A549 (cell line): ENCODE measurements at regions not wholly inside any gene's neighbourhood (a gene's known extent, or its start where the extent isn't known, plus 50 kb on each side); places are given as distances from the start of the nearest gene placed in this dataset.
A peak's percentile ranks its signal among the peaks of the same experiment; 100 is the strongest.

ENCODE experiments used
- ATAC-seq, 2 experiments: fragments of 200-7000 bp in 1 of 2; fragments of >200 bp in 1 of 2; cut with Nextera tagmentation in 1 of 2; cut with Tn5 transposase in 1 of 2; 3 replicates each; pipeline versions ENCODE4 v1.8.0 to v1.9.1; 2018 to 2020; ENCODE audit warnings: mild to moderate bottlenecking in 1 of 2, moderate library complexity in 1 of 2
- CTCF ChIA-PET: fragments of 300-600 bp; sonication (Branson Sonifier 250); formaldehyde crosslinking; extraction: SDS; loops from one replicate; lab custom pipeline; 2021; ENCODE audit warnings: antibody characterized with exemption, inconsistent platforms; lab: Yijun Ruan, JAX
- POLR2A ChIA-PET: fragments of 350-600 bp; formaldehyde crosslinking; extraction: SDS; loops from one replicate; lab custom pipeline; 2021; ENCODE audit warnings: antibody characterized with exemption, inconsistent platforms; lab: Yijun Ruan, JAX
- DNase-seq, 2 experiments: peaks; one replicate each; pipeline versions ENCODE4 v3.0.0 to v3.0.0-alpha.2; 2011 to 2016; ENCODE audit warnings: low read depth in 1 of 2, low spot score in 1 of 2
- FAIRE-seq: peaks from 2 replicates; lab custom pipeline; 2011; peaks lifted over from hg19 to GRCh38; lab: Jason Lieb, UNC
- H3K27ac ChIP-seq, 2 experiments: fragments of >200 bp; sonication (Bioruptor Twin); formaldehyde crosslinking; 3 replicates each; pipeline ENCODE4 v1.5.1; 2016 to 2017
- H3K4me1 ChIP-seq: fragments of >200 bp; sonication (Bioruptor Twin); formaldehyde crosslinking; 3 replicates; pipeline ENCODE4 v1.6.1; 2016
- H3K4me2 ChIP-seq: fragments of >200 bp; sonication (Bioruptor Twin); formaldehyde crosslinking; 3 replicates; pipeline ENCODE4 v1.6.1; 2016
- H3K4me3 ChIP-seq: fragments of >200 bp; sonication (Bioruptor Twin); formaldehyde crosslinking; 3 replicates; pipeline ENCODE4 v1.5.1; 2016
- H3K9me3 ChIP-seq: fragments of >200 bp; sonication (Bioruptor Twin); formaldehyde crosslinking; 3 replicates; pipeline ENCODE4 v1.6.1; 2016
- CBX2 ChIP-seq: fragments of 200-600 bp; sonication (generic); IDR thresholded peaks from 2 replicates; pipeline ENCODE4 v1.6.1; 2016; ENCODE audit warnings: low read depth, mild to moderate bottlenecking, borderline replicate concordance
- FOXS1 ChIP-seq: fragments of 250-450 bp; sonication (Bioruptor Pico); IDR thresholded peaks from 2 replicates; pipeline ENCODE4 v1.5.0; 2020; ENCODE audit warnings: mild to moderate bottlenecking, moderate library complexity
- HEYL ChIP-seq: fragments of 250-450 bp; sonication (Bioruptor Pico); IDR thresholded peaks from 2 replicates; pipeline ENCODE4 v1.8.0; 2021; ENCODE audit warnings: mild to moderate bottlenecking, moderate library complexity
- HOXB13 ChIP-seq: fragments of 250-450 bp; sonication (Bioruptor Pico); IDR thresholded peaks from 2 replicates; pipeline ENCODE4 v1.5.0; 2020; ENCODE audit warnings: low read depth, mild to moderate bottlenecking, moderate library complexity
- JUN ChIP-seq, 2 experiments: fragments of >200 bp; sonication (Bioruptor Twin); formaldehyde crosslinking; IDR thresholded peaks; 2 replicates in 1 of 2; 3 replicates in 1 of 2; pipeline ENCODE4 v1.6.1; 2016 to 2017
- POLR2A ChIP-seq: IDR thresholded peaks from 2 replicates; pipeline ENCODE4 v1.6.1; 2012; ENCODE audit warnings: mild to moderate bottlenecking, low read length
- RCOR1 ChIP-seq: fragments of 150-350 bp; IDR thresholded peaks from 2 replicates; pipeline ENCODE4 v1.6.1; 2014; ENCODE audit warnings: antibody characterized with exemption, low read length, low read depth
- SREBF2 ChIP-seq: fragments of 450-650 bp; IDR thresholded peaks from 2 replicates; pipeline ENCODE4 v1.6.1; 2014; ENCODE audit warnings: mild to moderate bottlenecking, moderate library complexity
- TP53 ChIP-seq: fragments of 250-450 bp; sonication (Bioruptor Pico); IDR thresholded peaks from 2 replicates; pipeline ENCODE4 v1.5.0; 2021; ENCODE audit warnings: mild to moderate bottlenecking, moderate library complexity
- ZC3H11A ChIP-seq: fragments of 450-650 bp; IDR thresholded peaks from 2 replicates; pipeline ENCODE4 v1.6.1; 2014; ENCODE audit warnings: antibody characterized with exemption, mild to moderate bottlenecking
- ZSCAN20 ChIP-seq: fragments of 250-450 bp; sonication (Bioruptor Pico); IDR thresholded peaks from 2 replicates; pipeline ENCODE4 v1.8.0; 2022; ENCODE audit warnings: mild to moderate bottlenecking, moderate library complexity
- WGBS: methylation state at CpG from one replicate; pipeline ENCODE4 v1.1.6; 2017; ENCODE audit errors: missing lambda C conversion rate; 5-methylcytosine and 5-hydroxymethylcytosine counted together
- TF ChIP-seq, protein P1 (sequence below): fragments of 200-600 bp; sonication (generic); IDR thresholded peaks from 2 replicates; pipeline ENCODE4 v1.6.1; 2016; ENCODE audit warnings: antibody characterized with exemption, mild to moderate bottlenecking, moderate library complexity
- TF ChIP-seq, protein P2 (sequence below): fragments of 150-350 bp; IDR thresholded peaks from 2 replicates; pipeline ENCODE4 v1.6.1; 2014; ENCODE audit warnings: low read depth, mild to moderate bottlenecking, low read length
- TF ChIP-seq, protein P3 (sequence below): IDR thresholded peaks from 2 replicates; pipeline ENCODE4 v1.6.1; 2012
- TF ChIP-seq, protein P4 (sequence below): fragments of 250-450 bp; sonication (Bioruptor Pico); IDR thresholded peaks from 2 replicates; pipeline ENCODE4 v1.5.0; 2020; ENCODE audit warnings: low read depth, mild to moderate bottlenecking, moderate library complexity
- TF ChIP-seq, protein P5 (sequence below): fragments of 450-650 bp; IDR thresholded peaks from 2 replicates; pipeline ENCODE4 v1.6.1; 2014; ENCODE audit warnings: antibody characterized with exemption

DNA sequence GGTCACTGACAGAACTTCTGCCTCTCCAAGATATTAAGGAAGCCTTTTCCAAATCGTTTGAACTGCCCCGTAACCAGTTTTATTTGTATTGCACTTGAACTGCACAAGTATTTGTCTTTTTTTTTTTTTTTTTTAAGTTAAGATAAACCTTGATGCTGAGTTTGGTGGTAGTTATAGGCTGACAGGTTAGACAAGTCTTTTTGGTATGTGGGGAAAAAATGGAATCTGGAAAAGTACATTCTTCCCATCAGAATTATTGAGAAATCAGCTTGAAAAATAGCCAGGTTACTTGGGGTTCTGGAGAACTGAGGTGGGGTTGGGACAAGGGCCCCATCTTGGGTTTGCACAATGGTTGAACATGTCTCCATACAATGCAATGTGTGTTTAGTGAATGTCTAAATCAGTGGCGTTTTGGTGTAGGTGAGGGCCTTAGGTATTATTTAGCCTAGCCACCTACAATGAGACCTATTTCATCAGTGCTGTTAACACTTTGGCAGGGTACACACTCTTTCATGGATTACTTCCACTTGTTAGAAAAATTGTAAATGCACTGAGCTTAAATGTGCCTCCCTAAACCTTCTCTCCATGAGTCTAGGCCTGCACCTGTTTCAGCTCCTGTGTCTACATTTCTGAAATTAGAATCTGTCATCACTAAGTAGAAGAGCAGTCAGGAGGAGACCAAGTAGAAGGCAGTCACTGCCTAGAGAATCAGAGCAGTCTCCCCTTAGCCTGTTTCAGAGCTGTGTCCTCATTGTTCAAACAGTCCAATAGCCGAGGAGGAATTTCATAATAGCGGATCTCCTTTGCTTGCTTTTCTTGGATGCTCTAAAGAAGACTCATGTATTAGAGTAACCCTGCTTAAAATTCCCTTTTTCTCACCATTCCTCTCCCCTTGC lies 140.0 kb upstream of the HMHB1 start:
- H3K9me3 ChIP-seq = peaks cover 6% of the 10 kb centered on the region; the same call in 1 of the 3 replicates
- no peak for TF ChIP-seq ZSCAN20 (CRISPR knock-in tag)
- TF ChIP-seq, protein P1, sequence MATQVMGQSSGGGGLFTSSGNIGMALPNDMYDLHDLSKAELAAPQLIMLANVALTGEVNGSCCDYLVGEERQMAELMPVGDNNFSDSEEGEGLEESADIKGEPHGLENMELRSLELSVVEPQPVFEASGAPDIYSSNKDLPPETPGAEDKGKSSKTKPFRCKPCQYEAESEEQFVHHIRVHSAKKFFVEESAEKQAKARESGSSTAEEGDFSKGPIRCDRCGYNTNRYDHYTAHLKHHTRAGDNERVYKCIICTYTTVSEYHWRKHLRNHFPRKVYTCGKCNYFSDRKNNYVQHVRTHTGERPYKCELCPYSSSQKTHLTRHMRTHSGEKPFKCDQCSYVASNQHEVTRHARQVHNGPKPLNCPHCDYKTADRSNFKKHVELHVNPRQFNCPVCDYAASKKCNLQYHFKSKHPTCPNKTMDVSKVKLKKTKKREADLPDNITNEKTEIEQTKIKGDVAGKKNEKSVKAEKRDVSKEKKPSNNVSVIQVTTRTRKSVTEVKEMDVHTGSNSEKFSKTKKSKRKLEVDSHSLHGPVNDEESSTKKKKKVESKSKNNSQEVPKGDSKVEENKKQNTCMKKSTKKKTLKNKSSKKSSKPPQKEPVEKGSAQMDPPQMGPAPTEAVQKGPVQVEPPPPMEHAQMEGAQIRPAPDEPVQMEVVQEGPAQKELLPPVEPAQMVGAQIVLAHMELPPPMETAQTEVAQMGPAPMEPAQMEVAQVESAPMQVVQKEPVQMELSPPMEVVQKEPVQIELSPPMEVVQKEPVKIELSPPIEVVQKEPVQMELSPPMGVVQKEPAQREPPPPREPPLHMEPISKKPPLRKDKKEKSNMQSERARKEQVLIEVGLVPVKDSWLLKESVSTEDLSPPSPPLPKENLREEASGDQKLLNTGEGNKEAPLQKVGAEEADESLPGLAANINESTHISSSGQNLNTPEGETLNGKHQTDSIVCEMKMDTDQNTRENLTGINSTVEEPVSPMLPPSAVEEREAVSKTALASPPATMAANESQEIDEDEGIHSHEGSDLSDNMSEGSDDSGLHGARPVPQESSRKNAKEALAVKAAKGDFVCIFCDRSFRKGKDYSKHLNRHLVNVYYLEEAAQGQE = no peak
- TF ChIP-seq RCOR1 = no peak
- TF ChIP-seq, protein P2, sequence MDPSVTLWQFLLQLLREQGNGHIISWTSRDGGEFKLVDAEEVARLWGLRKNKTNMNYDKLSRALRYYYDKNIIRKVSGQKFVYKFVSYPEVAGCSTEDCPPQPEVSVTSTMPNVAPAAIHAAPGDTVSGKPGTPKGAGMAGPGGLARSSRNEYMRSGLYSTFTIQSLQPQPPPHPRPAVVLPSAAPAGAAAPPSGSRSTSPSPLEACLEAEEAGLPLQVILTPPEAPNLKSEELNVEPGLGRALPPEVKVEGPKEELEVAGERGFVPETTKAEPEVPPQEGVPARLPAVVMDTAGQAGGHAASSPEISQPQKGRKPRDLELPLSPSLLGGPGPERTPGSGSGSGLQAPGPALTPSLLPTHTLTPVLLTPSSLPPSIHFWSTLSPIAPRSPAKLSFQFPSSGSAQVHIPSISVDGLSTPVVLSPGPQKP = no peak
- no peak for TF ChIP-seq CBX2
- no peak for TF ChIP-seq HOXB13
- TF ChIP-seq, protein P3, sequence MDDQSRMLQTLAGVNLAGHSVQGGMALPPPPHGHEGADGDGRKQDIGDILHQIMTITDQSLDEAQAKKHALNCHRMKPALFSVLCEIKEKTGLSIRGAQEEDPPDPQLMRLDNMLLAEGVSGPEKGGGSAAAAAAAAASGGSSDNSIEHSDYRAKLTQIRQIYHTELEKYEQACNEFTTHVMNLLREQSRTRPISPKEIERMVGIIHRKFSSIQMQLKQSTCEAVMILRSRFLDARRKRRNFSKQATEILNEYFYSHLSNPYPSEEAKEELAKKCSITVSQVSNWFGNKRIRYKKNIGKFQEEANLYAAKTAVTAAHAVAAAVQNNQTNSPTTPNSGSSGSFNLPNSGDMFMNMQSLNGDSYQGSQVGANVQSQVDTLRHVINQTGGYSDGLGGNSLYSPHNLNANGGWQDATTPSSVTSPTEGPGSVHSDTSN = no peak
- TF ChIP-seq TP53 = no peak
- no peak for TF ChIP-seq JUN (IDR thresholded peaks at IDR 0.05)
- TF ChIP-seq, protein P4, sequence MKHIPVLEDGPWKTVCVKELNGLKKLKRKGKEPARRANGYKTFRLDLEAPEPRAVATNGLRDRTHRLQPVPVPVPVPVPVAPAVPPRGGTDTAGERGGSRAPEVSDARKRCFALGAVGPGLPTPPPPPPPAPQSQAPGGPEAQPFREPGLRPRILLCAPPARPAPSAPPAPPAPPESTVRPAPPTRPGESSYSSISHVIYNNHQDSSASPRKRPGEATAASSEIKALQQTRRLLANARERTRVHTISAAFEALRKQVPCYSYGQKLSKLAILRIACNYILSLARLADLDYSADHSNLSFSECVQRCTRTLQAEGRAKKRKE (CRISPR knock-in tag) = no peak
- no peak for TF ChIP-seq HEYL (CRISPR knock-in tag)
- TF ChIP-seq POLR2A = no peak
- no peak for TF ChIP-seq ZC3H11A
- H3K4me3 ChIP-seq = no peak overlapping the region
- ATAC-seq (peak in 1 of 2 experiments; percentile 15; a peak in 2 of 6 replicates), DNase-seq (no peak), FAIRE-seq (no peak)
- WGBS = 72% methylated on average over 5 of the region's 5 CpGs
- peak overlapping the region; percentile 29 for H3K4me2 ChIP-seq
- H3K27ac ChIP-seq = peak overlapping the region; percentile 58 to 71
- POLR2A ChIA-PET = no interaction called here
- H3K4me1 ChIP-seq = peaks cover 63% of the 10 kb centered on the region
- CTCF ChIA-PET = interaction anchor here (0.9 to 1.6 kb wide), 4 partner anchors 9 to 17 kb away, joined by 3 to 5 read pairs (median 4); no protein-coding TSS in a partner anchor

DNA sequence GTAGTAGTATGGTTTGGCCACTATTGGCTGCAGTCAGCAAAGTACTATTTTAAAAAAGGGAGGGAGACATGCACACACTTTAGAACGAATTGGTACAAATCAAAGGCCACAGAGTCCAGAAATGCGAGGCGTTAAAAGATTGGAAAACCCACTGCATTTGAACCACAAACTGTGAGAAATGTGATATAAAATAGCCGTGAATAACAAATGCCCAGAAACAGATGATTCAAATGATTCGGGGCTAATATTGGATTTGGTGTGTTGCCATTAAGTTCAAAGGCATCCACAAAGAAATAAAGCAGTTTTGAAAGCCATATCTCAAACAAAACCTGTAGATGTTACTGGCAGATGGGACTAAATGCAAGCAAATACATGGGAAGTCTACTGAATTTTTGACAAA lies 140.9 kb upstream of the HMHB1 start:
- 89% methylated on average over 5 of the region's 5 CpGs for WGBS
- TF ChIP-seq SREBF2 (no peak), FOXS1 (CRISPR knock-in tag) (no peak), CBX2 (no peak), ZC3H11A (no peak)
- TF ChIP-seq, protein P5, sequence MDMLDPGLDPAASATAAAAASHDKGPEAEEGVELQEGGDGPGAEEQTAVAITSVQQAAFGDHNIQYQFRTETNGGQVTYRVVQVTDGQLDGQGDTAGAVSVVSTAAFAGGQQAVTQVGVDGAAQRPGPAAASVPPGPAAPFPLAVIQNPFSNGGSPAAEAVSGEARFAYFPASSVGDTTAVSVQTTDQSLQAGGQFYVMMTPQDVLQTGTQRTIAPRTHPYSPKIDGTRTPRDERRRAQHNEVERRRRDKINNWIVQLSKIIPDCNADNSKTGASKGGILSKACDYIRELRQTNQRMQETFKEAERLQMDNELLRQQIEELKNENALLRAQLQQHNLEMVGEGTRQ = no peak
- H3K4me2 ChIP-seq = no peak overlapping the region

More for the DNA sequence above, 140.9 kb upstream of the HMHB1 start:
- peaks cover 67% of the 10 kb centered on the region for H3K4me1 ChIP-seq
- no peak overlapping the region for H3K4me3 ChIP-seq
- H3K27ac ChIP-seq = peak overlapping the region; percentile 7 to 30; a peak in 2 of 6 replicates
- ATAC-seq (no peak), DNase-seq (no peak), FAIRE-seq (no peak)
- ChIA-PET CTCF (no interaction called here), POLR2A (no interaction called here)
- peaks cover 6% of the 10 kb centered on the region; the same call in 1 of the 3 replicates for H3K9me3 ChIP-seq
